Stimulated activated CD8-positive, alpha-beta memory T cell treated with anti-CD3 and anti-CD28 coated beads, Interleukin-7, amount 100 ng/mL, for 1 hour (primary cell): ENCODE measurements at regions not wholly inside any gene's neighbourhood (a gene's known extent, or its start where the extent isn't known, plus 50 kb on each side); places are given as distances from the start of the nearest gene placed in this dataset.
"Not testable (repeated sequence)": the region's sequence is repeated elsewhere in the genome, so short reads cannot be mapped to it uniquely, and the experiment has no call there.

Source experiments
- DNase-seq, 2 donors: peaks; one replicate each; pipeline ENCODE4 v3.0.0-alpha.2; 2020; ENCODE audit warnings: low read depth in 2 of 2

GRCh38 chr1:29603622-29604021 lies 367.3 kb downstream of the PTPRU start:
- DNase-seq, result no peak

- DNase-seq, result no peak
Observed at GRCh38 chr1:29602203-29602602, 365.9 kb downstream of the PTPRU start.

GRCh38 chr1:29601021-29601420 lies 364.7 kb downstream of the PTPRU start:
- no peak for DNase-seq

GRCh38 chr1:29599826-29600225 lies 363.5 kb downstream of the PTPRU start:
- DNase-seq, result no peak

- no peak for DNase-seq
Observed at GRCh38 chr1:29599071-29599470, 362.7 kb downstream of the PTPRU start.

GRCh38 chr1:29597861-29598260 lies 361.5 kb downstream of the PTPRU start:
- no peak for DNase-seq

- no peak for DNase-seq
Observed at GRCh38 chr1:29593601-29594382, 357.5 kb downstream of the PTPRU start.

- no peak for DNase-seq
Observed at GRCh38 chr1:29592731-29593130, 356.4 kb downstream of the PTPRU start.

GRCh38 chr1:29592261-29592615 lies 355.9 kb downstream of the PTPRU start:
- no peak for DNase-seq

GRCh38 chr1:29591601-29592260 lies 355.4 kb downstream of the PTPRU start:
- no peak for DNase-seq

- DNase-seq, result no peak
Observed at GRCh38 chr1:29590583-29591565, 354.6 kb downstream of the PTPRU start.

GRCh38 chr1:29589716-29590115 lies 353.4 kb downstream of the PTPRU start:
- DNase-seq, result not testable (repeated sequence)

GRCh38 chr1:29586991-29587745 lies 350.8 kb downstream of the PTPRU start:
- no peak for DNase-seq

- DNase-seq, result no peak
Observed at GRCh38 chr1:29586215-29586614, 349.9 kb downstream of the PTPRU start.

GRCh38 chr1:29585656-29586055 lies 349.3 kb downstream of the PTPRU start:
- DNase-seq, result no peak

- no peak for DNase-seq
Observed at GRCh38 chr1:29585201-29585600, 348.9 kb downstream of the PTPRU start.

- DNase-seq, result no peak
Observed at GRCh38 chr1:29584776-29585175, 348.5 kb downstream of the PTPRU start.

- DNase-seq, result no peak
Observed at GRCh38 chr1:29584362-29584761, 348.0 kb downstream of the PTPRU start.

- no peak for DNase-seq
Observed at GRCh38 chr1:29583727-29584126, 347.4 kb downstream of the PTPRU start.

- DNase-seq, result no peak
Observed at GRCh38 chr1:29581256-29581655, 344.9 kb downstream of the PTPRU start.

- DNase-seq, result no peak
Observed at GRCh38 chr1:29579821-29580425, 343.6 kb downstream of the PTPRU start.
